ENCODE measurements at regions not wholly inside any gene's neighbourhood (a gene's known extent, or its start where the extent isn't known, plus 50 kb on each side); places are given as distances from the start of the nearest gene placed in this dataset.

- no peak for TF ChIP-seq PKNOX1 (IDR thresholded peaks at IDR 0.05)
- no peak for TF ChIP-seq FOXK2 (IDR thresholded peaks at IDR 0.05)
- no peak for TF ChIP-seq HDGF (IDR thresholded peaks at IDR 0.05; ENCODE audit: borderline replicate concordance)
These were observed 237.6 kb upstream of the FOXF1 start for GRCh38 chr16:86272744-86273143.
